GM23248 (cell line): ENCODE measurements at regions not wholly inside any gene's neighbourhood (a gene's known extent, or its start where the extent isn't known, plus 50 kb on each side); places are given as distances from the start of the nearest gene placed in this dataset.
A peak's percentile ranks its signal among the peaks of the same experiment; 100 is the strongest.

ENCODE experiments used
- DNase-seq: peaks from one replicate; pipeline ENCODE4 v3.0.0-alpha.2; 2015
- H2AFZ ChIP-seq: fragments of 200-600 bp; sonication (generic); 2 replicates; pipeline ENCODE4 v1.6.1; 2016; ENCODE audit warnings: antibody characterized with exemption
- H3F3A ChIP-seq: fragments of 200-600 bp; sonication (generic); 2 replicates; pipeline ENCODE4 v1.6.1; 2016; ENCODE audit warnings: mild to moderate bottlenecking, antibody characterized with exemption, mixed run types; ENCODE audit not compliant: insufficient read depth
- H3K27ac ChIP-seq: fragments of 200-600 bp; sonication (generic); 2 replicates; pipeline ENCODE4 v1.5.1; 2016; ENCODE audit warnings: mild to moderate bottlenecking
- H3K27me3 ChIP-seq: fragments of 200-600 bp; sonication (generic); replicated peaks from 2 replicates; pipeline ENCODE4 v1.6.1; 2016; ENCODE audit warnings: mild to moderate bottlenecking; ENCODE audit not compliant: insufficient read depth
- H3K36me3 ChIP-seq: fragments of 200-600 bp; sonication (generic); 2 replicates; pipeline ENCODE4 v1.6.1; 2016; ENCODE audit warnings: low read depth, mild to moderate bottlenecking
- H3K4me1 ChIP-seq: fragments of 200-600 bp; sonication (generic); 2 replicates; pipeline ENCODE4 v1.6.1; 2016; ENCODE audit warnings: mild to moderate bottlenecking; ENCODE audit not compliant: insufficient read depth
- H3K4me2 ChIP-seq: fragments of 200-600 bp; sonication (generic); one replicate; pipeline ENCODE4 v1.6.1; 2016; ENCODE audit warnings: mild to moderate bottlenecking; ENCODE audit not compliant: unreplicated experiment
- H3K4me3 ChIP-seq: fragments of 200-600 bp; sonication (generic); 2 replicates; pipeline ENCODE4 v1.5.1; 2016; ENCODE audit warnings: mild to moderate bottlenecking
- H3K79me2 ChIP-seq: fragments of 200-600 bp; sonication (generic); 2 replicates; pipeline ENCODE4 v1.6.1; 2016; ENCODE audit warnings: mild to moderate bottlenecking; ENCODE audit not compliant: insufficient read depth
- H3K9ac ChIP-seq: fragments of 200-600 bp; sonication (generic); 2 replicates; pipeline ENCODE4 v1.6.1; 2016; ENCODE audit warnings: mild to moderate bottlenecking
- H3K9me2 ChIP-seq: fragments of 200-600 bp; sonication (generic); 2 replicates; pipeline ENCODE4 v1.6.1; 2016; ENCODE audit warnings: mixed run types, mild to moderate bottlenecking, moderate library complexity; ENCODE audit not compliant: insufficient read depth
- H3K9me3 ChIP-seq: fragments of 200-600 bp; sonication (generic); one replicate; pipeline ENCODE4 v1.6.1; 2017; ENCODE audit warnings: low read depth
- H4K20me1 ChIP-seq: fragments of 200-600 bp; sonication (generic); 2 replicates; pipeline ENCODE4 v1.6.0; 2016; ENCODE audit not compliant: insufficient read depth
- EZH2 ChIP-seq: fragments of 200-600 bp; sonication (generic); IDR thresholded peaks from 2 replicates; pipeline ENCODE4 v1.6.1; 2018; ENCODE audit warnings: antibody characterized with exemption, mild to moderate bottlenecking; ENCODE audit not compliant: insufficient read depth, poor library complexity, severe bottlenecking
- EZH2phosphoT487 ChIP-seq: fragments of 200-600 bp; sonication (generic); IDR thresholded peaks from 2 replicates; pipeline ENCODE4 v1.6.1; 2018; ENCODE audit warnings: antibody characterized with exemption, moderate library complexity, mild to moderate bottlenecking, low read depth; ENCODE audit not compliant: insufficient read depth
- WGBS, 2 experiments: methylation state at CpG; one replicate each; pipeline ENCODE4 v1.1.6; 2015 to 2017; ENCODE audit warnings: low lambda C conversion rate in 2 of 2, low coverage in 1 of 2; ENCODE audit errors: missing lambda C conversion rate in 2 of 2; 5-methylcytosine and 5-hydroxymethylcytosine counted together
- in situ Hi-C: fragments of 300-500 bp; cut with MboI; formaldehyde crosslinking; loops from 2 replicates; pipeline ENCODE4 v1.15.0; 2020

- H3K9ac ChIP-seq: no peak overlapping the region
- in situ Hi-C loops: no loop called here
- H3K9me2 ChIP-seq: no peaks in the 10 kb centered on the region
- peaks cover 24% of the 10 kb centered on the region; the same call in 1 of the 2 replicates for H3F3A ChIP-seq
- no peak overlapping the region for H3K27ac ChIP-seq
- no peak overlapping the region for H3K4me2 ChIP-seq
- no peaks in the 10 kb centered on the region for H3K9me3 ChIP-seq
- no peak overlapping the region for H2AFZ ChIP-seq
- TF ChIP-seq EZH2: no peak
- no peak for TF ChIP-seq EZH2phosphoT487
- no peaks in the 10 kb centered on the region for H3K79me2 ChIP-seq
- H4K20me1 ChIP-seq: no peaks in the 10 kb centered on the region
- WGBS, 2 experiments: 96% methylated on average over 12 of the region's 12 CpGs
- no peaks in the 10 kb centered on the region for H3K36me3 ChIP-seq
- H3K4me1 ChIP-seq: peaks cover 24% of the 10 kb centered on the region
- no peaks in the 10 kb centered on the region for H3K27me3 ChIP-seq
- no peak for DNase-seq
- H3K4me3 ChIP-seq: no peak overlapping the region
Measured at GRCh38 chr2:160649698-160650097, 156.1 kb upstream of the RBMS1 start.

GRCh38 chr2:160650196-160651118 is 156.8 kb upstream of the RBMS1 start:
- Histone ChIP-seq H3K27me3 (no peaks in the 10 kb centered on the region), H3K4me3 (no peak overlapping the region), H2AFZ (no peak overlapping the region), H3K36me3 (no peaks in the 10 kb centered on the region), H3K79me2 (no peaks in the 10 kb centered on the region), H3F3A (peaks cover 24% of the 10 kb centered on the region; the same call in 1 of the 2 replicates), H3K9me2 (no peaks in the 10 kb centered on the region), H3K9me3 (no peaks in the 10 kb centered on the region), H3K27ac (no peak overlapping the region), H3K4me1 (peaks cover 24% of the 10 kb centered on the region), H3K9ac (no peak overlapping the region), H4K20me1 (no peaks in the 10 kb centered on the region), H3K4me2 (no peak overlapping the region)
- 64 to 65% methylated on average over 3 of the region's 3 CpGs for WGBS, 2 experiments
- DNase-seq: no peak
- in situ Hi-C loops: no loop called here
- TF ChIP-seq EZH2 (no peak), EZH2phosphoT487 (no peak)

- in situ Hi-C loops: no loop called here
- no peak for TF ChIP-seq EZH2
- TF ChIP-seq EZH2phosphoT487: no peak
- Histone ChIP-seq H2AFZ (0 out of 2 replicates have a peak overlapping the region, but pooled peaks have one; percentile 2), H4K20me1 (no peaks in the 10 kb centered on the region), H3K4me2 (no peak overlapping the region), H3K36me3 (no peaks in the 10 kb centered on the region), H3K4me1 (peaks cover 24% of the 10 kb centered on the region), H3K27me3 (no peaks in the 10 kb centered on the region), H3K9me2 (no peaks in the 10 kb centered on the region), H3K79me2 (no peaks in the 10 kb centered on the region), H3K27ac (peak overlapping the region; percentile 23; the same call in 1 of the 2 replicates), H3K4me3 (no peak overlapping the region), H3K9ac (no peak overlapping the region), H3K9me3 (no peaks in the 10 kb centered on the region), H3F3A (peaks cover 24% of the 10 kb centered on the region; the same call in 1 of the 2 replicates)
- DNase-seq: peak; percentile 74
- WGBS, 2 experiments: 77 to 79% methylated on average over 4 of the region's 4 CpGs
Measured at GRCh38 chr2:160651416-160652200, 158.0 kb upstream of the RBMS1 start.

DNA sequence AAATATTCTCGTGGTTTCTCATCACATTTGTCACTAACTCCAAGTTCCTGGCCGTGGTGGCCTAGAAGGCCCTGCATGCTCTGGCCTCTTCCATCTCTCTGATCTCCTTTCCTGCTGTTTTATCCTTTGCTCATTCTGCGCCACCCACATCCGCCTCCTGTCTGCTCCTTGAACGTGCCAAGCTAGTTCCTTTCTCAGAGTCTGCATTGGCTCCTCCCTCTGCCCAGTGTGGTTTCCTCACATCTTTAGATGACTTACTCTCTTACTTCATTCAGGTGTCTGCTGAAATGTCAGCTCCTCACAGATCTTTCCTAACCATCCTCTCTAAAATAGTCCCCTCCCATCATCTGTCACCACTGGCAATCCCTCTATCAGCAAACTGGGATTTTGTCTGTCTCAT is 158.6 kb upstream of the RBMS1 start:
- H3K36me3 ChIP-seq: no peaks in the 10 kb centered on the region
- H3K4me3 ChIP-seq: no peak overlapping the region
- no peaks in the 10 kb centered on the region for H3K79me2 ChIP-seq
- H3K4me1 ChIP-seq: peaks cover 24% of the 10 kb centered on the region
- H3F3A ChIP-seq: peaks cover 24% of the 10 kb centered on the region; the same call in 1 of the 2 replicates
- in situ Hi-C loops: no loop called here
- H3K9ac ChIP-seq: no peak overlapping the region
- H2AFZ ChIP-seq: no peak overlapping the region
- no peaks in the 10 kb centered on the region for H3K9me3 ChIP-seq
- H3K9me2 ChIP-seq: no peaks in the 10 kb centered on the region
- H3K4me2 ChIP-seq: no peak overlapping the region
- no peaks in the 10 kb centered on the region for H4K20me1 ChIP-seq
- TF ChIP-seq EZH2phosphoT487 (no peak), EZH2 (no peak)
- 79 to 80% methylated on average over 5 of the region's 5 CpGs for WGBS, 2 experiments
- H3K27me3 ChIP-seq: no peaks in the 10 kb centered on the region
- no peak overlapping the region for H3K27ac ChIP-seq
- peak; percentile 34 for DNase-seq
